BLaER1 treated with 17β-estradiol and CSF1 and Interleukin-3, amounts not matched to agents 10 nM and 100 nM (cell line): ENCODE measurements at regions not wholly inside any gene's neighbourhood (a gene's known extent, or its start where the extent isn't known, plus 50 kb on each side); places are given as distances from the start of the nearest gene placed in this dataset.
"Not testable (repeated sequence)": the region's sequence is repeated elsewhere in the genome, so short reads cannot be mapped to it uniquely, and the experiment has no call there.

Experiments
- H3K27ac ChIP-seq, 11 experiments: shearing (Covaris generic); formaldehyde crosslinking; 2 replicates each; pipeline ENCODE4 v1.8.1; 2022
- H3K27me3 ChIP-seq, 11 experiments: shearing (Covaris generic); formaldehyde crosslinking; 2 replicates each; pipeline ENCODE4 v1.8.1; 2022
- H3K36me3 ChIP-seq, 11 experiments: shearing (Covaris generic); formaldehyde crosslinking; 2 replicates each; pipeline ENCODE4 v1.8.1; 2022
- H3K4me1 ChIP-seq, 10 experiments: shearing (Covaris generic); formaldehyde crosslinking; 2 replicates each; pipeline ENCODE4 v1.8.1; 2022
- H3K4me2 ChIP-seq, 11 experiments: shearing (Covaris generic); formaldehyde crosslinking; 2 replicates each; pipeline ENCODE4 v1.8.1; 2022
- H3K4me3 ChIP-seq, 10 experiments: shearing (Covaris generic); formaldehyde crosslinking; 2 replicates each; pipeline ENCODE4 v1.8.1; 2022
- H3K9ac ChIP-seq, 11 experiments: shearing (Covaris generic); formaldehyde crosslinking; 2 replicates each; pipeline ENCODE4 v1.8.1; 2022
- H3K9me3 ChIP-seq, 11 experiments: shearing (Covaris generic); formaldehyde crosslinking; replicated peaks in 1 of 11; 2 replicates each; pipeline ENCODE4 v1.8.1; 2022
- H4K20me1 ChIP-seq, 11 experiments: shearing (Covaris generic); formaldehyde crosslinking; 2 replicates each; pipeline ENCODE4 v1.8.1; 2022
- Cebpa-rat ChIP-seq, 11 experiments: shearing (Covaris generic); IDR thresholded peaks; 2 replicates each; pipeline ENCODE4 v1.8.1; 2022

- Histone ChIP-seq H3K4me3 (no peak overlapping the region), H3K9ac (no peak overlapping the region), H3K9me3 (no peaks in the 10 kb centered on the region), H3K27me3 (no peaks in the 10 kb centered on the region), H3K27ac (no peak overlapping the region), H3K36me3 (no peaks in the 10 kb centered on the region), H3K4me1 (no peaks in the 10 kb centered on the region), H4K20me1 (no peaks in the 10 kb centered on the region), H3K4me2 (no peak overlapping the region)
- TF ChIP-seq Cebpa-rat (IDR thresholded peaks at IDR 0.05) = no peak
Observed at GRCh38 chr1:188689542-188689941, 1788.1 kb downstream of the BRINP3 start.

GRCh38 chr1:188700116-188700515 lies 1777.5 kb downstream of the BRINP3 start:
- H3K36me3 ChIP-seq = no peaks in the 10 kb centered on the region
- no peak overlapping the region for H3K4me3 ChIP-seq
- no peaks in the 10 kb centered on the region for H3K27me3 ChIP-seq
- no peaks in the 10 kb centered on the region for H4K20me1 ChIP-seq
- no peak overlapping the region for H3K27ac ChIP-seq
- no peaks in the 10 kb centered on the region for H3K4me1 ChIP-seq
- H3K9ac ChIP-seq = no peak overlapping the region
- no peak for TF ChIP-seq Cebpa-rat (IDR thresholded peaks at IDR 0.05)
- no peak overlapping the region for H3K4me2 ChIP-seq
- no peaks in the 10 kb centered on the region for H3K9me3 ChIP-seq

- Histone ChIP-seq H3K9me3 (no peaks in the 10 kb centered on the region), H3K4me1 (no peaks in the 10 kb centered on the region), H3K4me3 (no peak overlapping the region), H3K27me3 (no peaks in the 10 kb centered on the region), H4K20me1 (no peaks in the 10 kb centered on the region), H3K4me2 (no peak overlapping the region), H3K9ac (no peak overlapping the region), H3K27ac (no peak overlapping the region), H3K36me3 (no peaks in the 10 kb centered on the region)
- no peak for TF ChIP-seq Cebpa-rat (IDR thresholded peaks at IDR 0.05)
Observed at GRCh38 chr1:188706742-188707141, 1770.9 kb downstream of the BRINP3 start.

GRCh38 chr1:188708795-188709535 lies 1768.7 kb downstream of the BRINP3 start:
- Histone ChIP-seq H3K9me3 (no peaks in the 10 kb centered on the region), H3K4me2 (no peak overlapping the region), H3K4me1 (no peaks in the 10 kb centered on the region), H3K27ac (no peak overlapping the region), H4K20me1 (no peaks in the 10 kb centered on the region), H3K27me3 (no peaks in the 10 kb centered on the region), H3K36me3 (no peaks in the 10 kb centered on the region), H3K4me3 (no peak overlapping the region), H3K9ac (no peak overlapping the region)
- no peak for TF ChIP-seq Cebpa-rat (IDR thresholded peaks at IDR 0.05)

GRCh38 chr1:188715566-188715965 lies 1762.1 kb downstream of the BRINP3 start:
- H3K27ac ChIP-seq = no peak overlapping the region
- H4K20me1 ChIP-seq = no peaks in the 10 kb centered on the region
- no peak overlapping the region for H3K4me3 ChIP-seq
- no peaks in the 10 kb centered on the region for H3K36me3 ChIP-seq
- TF ChIP-seq Cebpa-rat (IDR thresholded peaks at IDR 0.05) = no peak
- no peaks in the 10 kb centered on the region for H3K4me1 ChIP-seq
- H3K9ac ChIP-seq = no peak overlapping the region
- no peaks in the 10 kb centered on the region for H3K27me3 ChIP-seq
- H3K9me3 ChIP-seq = no peaks in the 10 kb centered on the region
- no peak overlapping the region for H3K4me2 ChIP-seq

GRCh38 chr1:188719735-188720134 lies 1757.9 kb downstream of the BRINP3 start:
- no peak overlapping the region for H3K4me3 ChIP-seq
- no peaks in the 10 kb centered on the region for H4K20me1 ChIP-seq
- no peaks in the 10 kb centered on the region for H3K36me3 ChIP-seq
- H3K9me3 ChIP-seq = no peaks in the 10 kb centered on the region
- no peak overlapping the region for H3K9ac ChIP-seq
- no peak overlapping the region for H3K27ac ChIP-seq
- no peaks in the 10 kb centered on the region for H3K27me3 ChIP-seq
- no peak for TF ChIP-seq Cebpa-rat (IDR thresholded peaks at IDR 0.05)
- H3K4me2 ChIP-seq = no peak overlapping the region
- H3K4me1 ChIP-seq = no peaks in the 10 kb centered on the region

GRCh38 chr1:188723332-188724020 lies 1754.2 kb downstream of the BRINP3 start:
- H3K9ac ChIP-seq = no peak overlapping the region
- no peak overlapping the region for H3K4me3 ChIP-seq
- no peak for TF ChIP-seq Cebpa-rat (IDR thresholded peaks at IDR 0.05)
- H3K36me3 ChIP-seq = no peaks in the 10 kb centered on the region
- no peaks in the 10 kb centered on the region for H3K27me3 ChIP-seq
- no peak overlapping the region for H3K27ac ChIP-seq
- no peaks in the 10 kb centered on the region for H3K4me1 ChIP-seq
- H4K20me1 ChIP-seq = no peaks in the 10 kb centered on the region
- no peak overlapping the region for H3K4me2 ChIP-seq
- no peaks in the 10 kb centered on the region for H3K9me3 ChIP-seq

- Histone ChIP-seq H3K9me3 (0 out of 22 replicates have a peak, but pooled peaks cover 0 to 4% (median 0%) of the 10 kb centered on the region in 11 experiments), H4K20me1 (no peaks in the 10 kb centered on the region), H3K4me2 (no peak overlapping the region), H3K4me3 (no peak overlapping the region), H3K27ac (no peak overlapping the region), H3K36me3 (no peaks in the 10 kb centered on the region), H3K4me1 (peaks cover 12 to 19% (median 14%) of the 10 kb centered on the region in 10 experiments; a peak in 19 of 20 replicates), H3K9ac (no peak overlapping the region), H3K27me3 (no peaks in the 10 kb centered on the region)
- no peak for TF ChIP-seq Cebpa-rat (IDR thresholded peaks at IDR 0.05)
Observed at GRCh38 chr1:188729039-188729438, 1748.6 kb downstream of the BRINP3 start.

- Histone ChIP-seq H4K20me1 (no peaks in the 10 kb centered on the region), H3K27ac (no peak overlapping the region), H3K27me3 (no peaks in the 10 kb centered on the region), H3K4me2 (no peak overlapping the region), H3K9ac (no peak overlapping the region), H3K4me1 (peaks cover 12 to 21% (median 14%) of the 10 kb centered on the region in 10 experiments; a peak in 19 of 20 replicates), H3K4me3 (no peak overlapping the region), H3K9me3 (0 out of 22 replicates have a peak, but pooled peaks cover 0 to 4% (median 0%) of the 10 kb centered on the region in 11 experiments), H3K36me3 (no peaks in the 10 kb centered on the region)
- TF ChIP-seq Cebpa-rat (IDR thresholded peaks at IDR 0.05) = no peak
Observed at GRCh38 chr1:188735567-188735966, 1742.1 kb downstream of the BRINP3 start.

GRCh38 chr1:188749275-188749674 lies 1728.4 kb downstream of the BRINP3 start:
- H3K4me3 ChIP-seq, H3K4me2 ChIP-seq: not testable (repeated sequence)

GRCh38 chr1:188752027-188752426 lies 1725.6 kb downstream of the BRINP3 start:
- H3K4me2 ChIP-seq, H3K27me3 ChIP-seq, H3K36me3 ChIP-seq, H3K4me3 ChIP-seq, H3K9ac ChIP-seq, H3K4me1 ChIP-seq, H4K20me1 ChIP-seq, H3K27ac ChIP-seq: not testable (repeated sequence)
- peaks cover 0 to 11% (median 7%) of the 10 kb centered on the region in 11 experiments; a peak in 8 of 22 replicates for H3K9me3 ChIP-seq

More at GRCh38 chr1:188749275-188749674, 1728.4 kb downstream of the BRINP3 start:
- not testable (repeated sequence) for H3K27ac ChIP-seq, H3K27me3 ChIP-seq, H4K20me1 ChIP-seq, H3K36me3 ChIP-seq, H3K4me1 ChIP-seq, H3K9ac ChIP-seq
- peaks cover 0 to 11% (median 7%) of the 10 kb centered on the region in 11 experiments; a peak in 8 of 22 replicates for H3K9me3 ChIP-seq

- H3K4me3 ChIP-seq, H3K4me2 ChIP-seq, H3K36me3 ChIP-seq, H3K27ac ChIP-seq, H4K20me1 ChIP-seq, H3K4me1 ChIP-seq, H3K9ac ChIP-seq, H3K27me3 ChIP-seq, H3K9me3 ChIP-seq: not testable (repeated sequence)
Observed at GRCh38 chr1:188757747-188758146, 1719.9 kb downstream of the BRINP3 start.
